Activated T-cell treated with anti-CD3 and anti-CD28 coated beads, Interleukin-2, amount 50 U/mL, for 1 hour (primary cell): ENCODE measurements at regions not wholly inside any gene's neighbourhood (a gene's known extent, or its start where the extent isn't known, plus 50 kb on each side); places are given as distances from the start of the nearest gene placed in this dataset.
"Not testable (repeated sequence)": the region's sequence is repeated elsewhere in the genome, so short reads cannot be mapped to it uniquely, and the experiment has no call there.

Experiments used
- DNase-seq: peaks from one replicate; pipeline ENCODE4 v3.0.0-alpha.2; 2020

DNA sequence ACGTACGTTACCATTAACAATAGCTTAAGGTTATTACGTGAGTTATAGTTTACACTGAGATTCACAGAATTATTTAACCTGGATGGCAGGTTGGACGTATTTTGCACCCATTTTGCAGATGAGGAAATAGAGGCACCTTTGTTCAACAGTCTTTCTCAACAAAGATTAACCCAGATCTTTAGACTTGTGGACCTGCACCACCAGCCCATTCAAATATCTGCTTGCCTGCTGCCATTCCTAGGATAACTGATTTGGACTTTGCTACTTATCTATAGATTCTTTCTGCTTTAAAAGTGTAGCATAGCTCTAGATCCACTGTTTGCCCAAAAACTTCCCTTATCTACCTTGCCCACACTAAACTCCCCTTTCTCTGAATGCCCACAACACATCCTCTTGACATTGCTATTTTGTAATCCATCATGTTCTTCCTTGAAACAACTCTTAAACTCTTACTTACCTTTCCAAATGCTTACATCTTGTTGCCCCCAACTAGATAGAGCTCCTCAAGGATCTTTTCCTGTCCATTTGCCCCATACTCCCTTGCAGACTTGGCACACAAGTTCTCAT lies 56.4 kb upstream of the TNFAIP3 start:
- DNase-seq: no peak

DNA sequence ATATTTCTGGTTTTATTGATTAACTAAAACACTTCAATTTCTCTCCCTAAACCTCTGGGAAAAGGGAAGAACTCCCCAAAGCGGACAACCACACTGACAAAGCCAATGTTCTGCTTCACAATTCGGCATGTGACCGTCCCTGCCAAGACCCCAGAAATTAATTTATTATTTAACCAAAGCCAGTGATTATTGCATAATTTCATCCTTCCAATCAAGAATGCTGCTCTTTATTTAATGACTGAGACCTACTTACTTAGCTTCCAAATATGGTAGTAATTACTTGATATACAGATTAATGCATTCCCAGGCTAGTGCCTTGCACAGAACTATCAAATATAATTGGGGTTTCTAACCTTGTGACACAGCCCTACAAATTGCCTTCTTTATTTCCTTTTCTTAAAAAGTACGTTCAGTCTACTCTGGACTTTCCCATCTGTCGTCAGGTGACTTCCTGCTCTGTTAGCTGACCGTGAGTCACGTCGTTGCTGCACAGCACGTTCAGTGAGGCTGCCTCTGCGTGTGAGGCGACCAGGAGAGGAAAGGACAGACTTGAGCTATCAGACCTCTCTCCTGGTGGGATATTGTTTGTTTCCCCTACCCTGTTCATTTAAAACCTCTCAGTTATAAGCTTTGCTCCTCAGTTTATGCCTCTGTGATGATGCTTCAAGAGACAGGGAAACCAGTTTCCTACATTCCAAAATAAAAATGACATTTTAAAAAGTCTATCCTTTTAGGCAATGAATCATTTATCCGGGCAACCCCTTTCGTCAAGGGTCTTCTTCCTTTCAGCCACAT lies 55.7 kb upstream of the TNFAIP3 start:
- DNase-seq: peak; percentile 71

DNA sequence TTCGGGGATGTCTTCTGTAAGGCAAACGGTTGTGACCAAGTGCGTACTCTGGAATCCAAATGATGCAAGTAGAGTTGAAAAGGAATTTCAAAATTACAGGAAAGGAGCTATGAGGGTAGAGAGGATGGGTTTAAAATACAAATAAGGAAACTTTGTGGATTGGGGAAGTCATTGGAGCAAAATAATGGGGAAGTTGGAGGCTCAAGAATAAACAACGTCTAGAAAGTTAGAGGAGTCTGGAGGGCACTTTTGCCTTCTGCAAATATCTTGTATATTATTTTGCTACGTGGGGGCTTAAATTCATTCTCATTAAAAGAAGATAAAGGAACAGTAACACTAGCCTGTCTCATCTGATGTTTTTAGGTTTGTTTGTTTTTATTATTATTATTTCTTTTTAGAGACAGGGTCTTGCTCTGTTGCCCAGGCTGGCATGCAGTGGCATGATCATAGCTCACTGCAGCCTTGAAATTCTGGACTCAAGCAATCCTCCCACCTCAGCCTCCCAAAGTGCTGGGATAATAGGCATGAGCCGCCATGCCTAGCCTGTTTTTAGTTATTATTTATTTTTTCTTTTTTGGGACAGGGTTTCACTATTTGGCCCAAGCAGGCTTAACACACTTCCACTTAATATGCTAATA lies 55.0 kb upstream of the TNFAIP3 start:
- DNase-seq: no peak

DNA sequence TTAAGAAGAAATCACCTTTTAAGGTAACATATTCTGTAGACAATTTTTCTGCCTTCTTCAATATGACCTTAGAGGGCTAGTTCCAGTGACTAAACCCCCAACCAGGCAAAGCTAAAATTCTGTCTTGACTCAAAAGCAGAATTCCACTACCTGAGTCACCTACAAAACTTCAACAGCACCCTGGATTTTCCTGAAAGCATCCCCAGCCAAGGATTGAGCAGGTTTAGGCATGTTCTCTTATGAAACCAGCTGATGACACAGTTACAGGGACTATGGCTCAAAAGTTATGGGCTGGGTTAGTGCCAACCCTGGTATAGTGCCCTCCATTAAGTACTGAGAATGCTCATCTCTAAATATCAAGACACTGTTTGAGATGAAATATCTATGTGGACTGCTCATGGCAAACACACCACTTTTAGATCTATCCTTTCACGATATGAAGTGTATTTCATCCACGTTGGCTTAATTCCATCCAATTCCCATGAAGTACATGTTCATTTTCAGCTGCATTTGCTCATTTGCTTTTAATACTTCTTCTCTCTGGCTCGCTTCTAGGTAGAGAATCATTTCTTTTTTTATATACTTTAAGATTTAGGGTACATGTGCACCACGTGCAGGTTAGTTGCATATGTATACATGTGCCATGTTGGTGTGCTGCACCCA lies 53.6 kb upstream of the TNFAIP3 start:
- DNase-seq: no peak

DNA sequence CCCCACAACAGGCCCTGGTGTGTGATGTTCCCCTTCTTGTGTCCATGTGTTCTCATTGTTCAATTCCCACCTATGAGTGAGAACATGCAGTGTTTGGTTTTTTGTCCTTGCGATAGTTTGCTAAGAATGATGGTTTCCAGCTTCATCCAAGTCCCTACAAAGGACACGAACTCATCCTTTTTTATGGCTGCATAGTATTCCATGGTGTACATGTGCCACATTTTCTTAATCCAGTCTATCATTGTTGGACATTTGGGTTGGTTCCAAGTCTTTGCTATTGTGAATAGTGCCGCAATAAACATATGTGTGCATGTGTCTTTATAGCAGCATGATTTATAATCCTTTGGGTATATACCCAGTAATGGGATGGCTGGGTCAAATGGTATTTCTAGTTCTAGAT lies 53.0 kb upstream of the TNFAIP3 start:
- not testable (repeated sequence) for DNase-seq

DNA sequence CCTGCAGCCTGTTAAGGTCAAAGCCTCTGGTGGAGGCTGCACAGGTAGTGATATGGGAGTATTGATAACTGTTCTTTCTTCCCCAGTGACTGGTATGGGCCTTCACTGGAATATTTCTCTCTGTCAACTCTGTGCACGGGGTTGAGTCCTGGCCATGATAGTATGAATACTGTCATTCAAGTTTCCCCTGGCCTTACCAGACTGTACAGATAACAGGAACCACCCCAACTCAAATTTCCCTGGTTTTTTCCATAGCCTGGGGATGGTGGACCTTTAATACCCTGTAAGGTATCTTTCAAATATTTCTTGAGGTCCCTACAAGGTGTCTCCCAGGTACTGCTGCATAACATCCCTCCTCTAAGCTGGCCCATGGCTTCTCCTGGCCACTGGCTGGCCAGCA lies 51.4 kb upstream of the TNFAIP3 start:
- DNase-seq: no peak

DNA sequence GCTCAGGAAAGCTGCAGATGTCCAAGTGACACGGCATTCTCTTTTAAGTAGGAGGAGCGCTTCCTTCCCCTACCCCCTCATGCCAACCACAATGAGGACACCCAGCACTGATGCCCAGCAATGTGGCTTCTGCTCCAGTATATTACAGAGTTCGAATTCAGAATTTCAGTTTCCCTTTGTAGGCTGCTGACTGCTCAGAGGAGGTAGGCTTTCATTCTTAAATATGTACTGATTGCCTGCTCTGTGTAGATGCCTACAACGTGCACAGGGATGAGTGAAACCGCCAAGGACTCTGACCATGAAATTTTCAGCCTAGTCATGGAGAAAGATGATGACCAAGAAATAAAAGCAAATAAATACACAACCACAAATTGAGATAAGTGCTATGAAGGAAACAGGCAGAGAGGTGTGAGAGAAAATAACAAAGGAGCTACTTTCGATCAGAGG lies 50.9 kb upstream of the TNFAIP3 start:
- DNase-seq: no peak

DNA sequence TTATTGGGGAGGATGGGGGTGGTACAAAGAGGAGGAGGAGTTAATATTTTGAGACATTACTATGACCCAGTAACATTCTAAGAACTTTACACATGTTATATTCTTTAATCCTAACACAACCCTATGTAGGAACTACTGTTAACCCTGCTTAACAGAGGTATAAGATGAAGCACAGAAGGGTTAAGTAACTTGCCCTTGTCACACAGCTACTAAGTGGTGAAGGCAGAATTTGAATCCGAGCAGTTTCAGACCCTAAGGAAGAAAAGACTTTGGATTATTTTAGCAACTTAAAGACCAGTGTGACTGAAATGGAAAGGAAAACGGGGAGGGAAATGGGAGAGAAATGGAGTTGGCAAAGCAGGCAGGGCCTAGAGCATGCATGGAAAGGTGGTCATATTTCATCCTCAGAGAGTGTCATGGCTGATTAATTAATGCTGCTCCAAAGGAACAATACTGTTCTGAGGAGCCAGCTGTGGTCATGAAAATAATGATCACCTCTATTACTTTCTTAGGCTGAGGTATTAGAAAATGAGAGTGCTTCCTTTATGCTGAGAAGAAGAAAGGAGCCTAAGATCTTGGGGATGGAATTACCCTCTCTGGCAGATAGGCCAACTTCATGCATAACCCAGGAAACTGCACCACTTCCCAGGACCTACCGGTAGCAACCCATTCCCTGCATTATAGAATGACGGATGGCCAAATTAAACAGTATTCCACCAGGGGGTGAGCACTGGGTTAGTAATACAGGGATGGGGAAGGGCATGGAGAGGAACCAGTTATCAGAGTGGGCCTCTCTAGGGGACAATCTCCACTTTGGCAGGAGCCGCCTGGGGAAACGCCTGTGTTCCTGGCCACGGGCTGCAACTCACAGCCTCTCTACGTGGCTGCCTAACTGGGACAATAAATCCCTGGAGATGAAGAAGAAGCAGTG lies 50.1 kb upstream of the TNFAIP3 start:
- DNase-seq: no peak
